ENCODE measurements at regions not wholly inside any gene's neighbourhood (a gene's known extent, or its start where the extent isn't known, plus 50 kb on each side); places are given as distances from the start of the nearest gene placed in this dataset.

GRCh38 chr11:48879256-48879655 lies 104.4 kb downstream of the TRIM51G start (continued):
- no peak for TF ChIP-seq ZNF740 (CRISPR knock-in tag; IDR thresholded peaks at IDR 0.05)
- no peak for TF ChIP-seq ZNF740 (tag; IDR thresholded peaks at IDR 0.05)

Data from K562 (cell line).